ENCODE measurements at regions not wholly inside any gene's neighbourhood (a gene's known extent, or its start where the extent isn't known, plus 50 kb on each side); places are given as distances from the start of the nearest gene placed in this dataset.

- TF ChIP-seq POLR2A (IDR thresholded peaks at IDR 0.05) (no peak), CTCF (IDR thresholded peaks at IDR 0.05) (no peak)
Measured at GRCh38 chr4:1531683-1532548, 125.7 kb upstream of the NKX1-1 start.

Data from testis (tissue), 2 donors.